MM.1S (cell line): ENCODE measurements at regions not wholly inside any gene's neighbourhood (a gene's known extent, or its start where the extent isn't known, plus 50 kb on each side); places are given as distances from the start of the nearest gene placed in this dataset.

Experiments
- DNase-seq: peaks from one replicate; pipeline ENCODE4 v3.0.0-alpha.2; 2015
- H2AFZ ChIP-seq: fragments of 300-600 bp; sonication (generic); 2 replicates; pipeline ENCODE4 v1.6.0; 2016; ENCODE audit warnings: antibody characterized with exemption, low read length
- H3F3A ChIP-seq: fragments of 300-600 bp; sonication (generic); 2 replicates; pipeline ENCODE4 v1.6.1; 2016; ENCODE audit warnings: mild to moderate bottlenecking, antibody characterized with exemption, low read length, moderate library complexity, mixed read lengths; ENCODE audit not compliant: insufficient read depth
- H3K27ac ChIP-seq: fragments of 300-600 bp; sonication (generic); 2 replicates; pipeline ENCODE4 v1.5.1; 2016; ENCODE audit warnings: mild to moderate bottlenecking, low read length
- H3K27me3 ChIP-seq: fragments of 300-600 bp; sonication (generic); replicated peaks from 2 replicates; pipeline ENCODE4 v1.6.0; 2016; ENCODE audit warnings: low read length; ENCODE audit not compliant: insufficient read depth
- H3K36me3 ChIP-seq: fragments of 300-600 bp; sonication (generic); replicated peaks from 2 replicates; pipeline ENCODE4 v1.6.1; 2016; ENCODE audit warnings: mild to moderate bottlenecking, low read length, mixed read lengths; ENCODE audit not compliant: insufficient read depth
- H3K4me1 ChIP-seq: fragments of 300-600 bp; sonication (generic); 2 replicates; pipeline ENCODE4 v1.6.1; 2016; ENCODE audit warnings: low read length, mixed read lengths
- H3K4me2 ChIP-seq: fragments of 300-600 bp; sonication (generic); 2 replicates; pipeline ENCODE4 v1.6.0; 2016; ENCODE audit warnings: low read depth, low read length
- H3K4me3 ChIP-seq: fragments of 300-600 bp; sonication (generic); 2 replicates; pipeline ENCODE4 v1.5.1; 2016; ENCODE audit warnings: low read length, mixed read lengths
- H3K79me2 ChIP-seq: fragments of 300-600 bp; sonication (generic); 2 replicates; pipeline ENCODE4 v1.6.1; 2016; ENCODE audit warnings: mixed run types, low read length, mixed read lengths
- H3K9ac ChIP-seq: fragments of 300-600 bp; sonication (generic); 2 replicates; pipeline ENCODE4 v1.6.1; 2016; ENCODE audit warnings: low read length, mixed read lengths
- H3K9me2 ChIP-seq: fragments of 300-600 bp; sonication (generic); replicated peaks from 2 replicates; pipeline ENCODE4 v1.6.1; 2016; ENCODE audit warnings: mild to moderate bottlenecking, low read length, mixed read lengths; ENCODE audit not compliant: insufficient read depth
- H3K9me3 ChIP-seq: fragments of 300-600 bp; sonication (generic); replicated peaks from 2 replicates; pipeline ENCODE4 v1.6.1; 2016; ENCODE audit warnings: mild to moderate bottlenecking, low read length, mixed read lengths; ENCODE audit not compliant: insufficient read depth
- H4K20me1 ChIP-seq: fragments of 300-600 bp; sonication (generic); 2 replicates; pipeline ENCODE4 v1.6.1; 2016; ENCODE audit warnings: mild to moderate bottlenecking, low read length, moderate library complexity, mixed read lengths; ENCODE audit not compliant: insufficient read depth
- CTCF ChIP-seq: fragments of 300-600 bp; sonication (generic); IDR thresholded peaks from 2 replicates; pipeline ENCODE4 v1.5.1; 2016; ENCODE audit warnings: antibody characterized with exemption, low read length, mixed read lengths
- EZH2 ChIP-seq: fragments of 300-600 bp; sonication (generic); optimal IDR thresholded peaks from 2 replicates; pipeline ENCODE3; 2017; ENCODE audit warnings: low read depth, mild to moderate bottlenecking, antibody characterized with exemption, low read length, mixed read lengths
- EZH2phosphoT487 ChIP-seq: fragments of 300-600 bp; sonication (generic); IDR thresholded peaks from 2 replicates; pipeline ENCODE4 v1.6.1; 2018; ENCODE audit warnings: antibody characterized with exemption, low read length

GRCh38 chr7:89495704-89496103, 658.6 kb upstream of the STEAP1 start:
- no peaks in the 10 kb centered on the region for H3K79me2 ChIP-seq
- H3F3A ChIP-seq, result peaks cover 10% of the 10 kb centered on the region
- TF ChIP-seq EZH2phosphoT487 (no peak), EZH2 (no peak), CTCF (no peak)
- H2AFZ ChIP-seq, result peak overlapping the region; percentile 5; the same call in 1 of the 2 replicates
- DNase-seq, result peak; percentile 77
- peaks cover 25% of the 10 kb centered on the region for H3K4me1 ChIP-seq
- H3K9ac ChIP-seq, result no peak overlapping the region
- H3K36me3 ChIP-seq, result no peaks in the 10 kb centered on the region
- H3K9me3 ChIP-seq, result no peaks in the 10 kb centered on the region
- no peaks in the 10 kb centered on the region for H3K9me2 ChIP-seq
- H4K20me1 ChIP-seq, result no peaks in the 10 kb centered on the region
- no peak overlapping the region for H3K4me3 ChIP-seq
- peak overlapping the region; percentile 35; the same call in 1 of the 2 replicates for H3K27ac ChIP-seq
- H3K4me2 ChIP-seq, result peak overlapping the region; percentile 41; the same call in 1 of the 2 replicates
- H3K27me3 ChIP-seq, result no peaks in the 10 kb centered on the region

DNA sequence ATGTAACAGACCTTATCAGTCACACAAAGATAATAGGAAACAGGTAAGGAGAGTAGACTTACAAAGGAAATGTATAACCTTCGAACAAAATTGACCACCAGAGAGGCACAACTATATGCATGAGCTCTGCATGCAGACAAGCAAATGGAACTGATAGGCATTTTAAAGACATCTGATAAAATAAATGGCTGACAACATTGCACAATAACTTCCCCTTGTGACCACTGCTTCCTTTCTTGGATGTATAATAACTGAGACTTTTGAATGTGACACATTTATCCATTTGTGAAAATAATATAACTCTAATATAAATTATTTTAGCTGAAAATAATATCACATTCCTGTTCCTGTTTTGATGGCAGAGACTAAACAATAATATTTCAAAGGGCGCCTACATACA, 654.2 kb upstream of the STEAP1 start:
- Histone ChIP-seq H3K36me3 (no peaks in the 10 kb centered on the region), H4K20me1 (no peaks in the 10 kb centered on the region), H3K9ac (no peak overlapping the region), H3K9me2 (no peaks in the 10 kb centered on the region), H3K79me2 (no peaks in the 10 kb centered on the region), H3K4me2 (no peak overlapping the region), H3K27ac (no peak overlapping the region), H3F3A (peaks cover 10% of the 10 kb centered on the region), H3K4me3 (no peak overlapping the region), H3K4me1 (peaks cover 18% of the 10 kb centered on the region), H3K9me3 (no peaks in the 10 kb centered on the region), H3K27me3 (no peaks in the 10 kb centered on the region), H2AFZ (no peak overlapping the region)
- TF ChIP-seq EZH2 (no peak), EZH2phosphoT487 (no peak), CTCF (no peak)
- DNase-seq, result no peak

DNA sequence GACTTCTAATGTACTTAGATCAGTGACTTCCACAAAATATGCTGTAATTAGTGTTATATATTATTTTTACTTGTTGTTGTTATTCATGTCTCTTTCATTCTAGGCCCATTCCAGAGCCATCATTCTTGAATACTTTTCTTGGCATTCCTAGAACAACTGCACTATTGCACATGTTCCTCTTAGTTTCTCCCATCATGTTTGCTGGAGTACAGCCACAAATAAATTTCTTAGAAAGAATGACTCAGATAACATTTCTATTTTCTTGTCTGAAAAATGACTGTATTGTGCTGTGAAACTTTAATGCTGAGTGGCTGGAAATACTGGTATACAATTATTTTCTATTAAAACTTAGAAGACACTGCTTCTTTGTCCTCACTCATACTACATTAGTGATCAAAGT, 651.0 kb upstream of the STEAP1 start:
- DNase-seq, result no peak
- H3K79me2 ChIP-seq, result no peaks in the 10 kb centered on the region
- H3K9ac ChIP-seq, result no peak overlapping the region
- H3K4me3 ChIP-seq, result no peak overlapping the region
- H3K4me1 ChIP-seq, result no peaks in the 10 kb centered on the region
- H3K9me2 ChIP-seq, result no peaks in the 10 kb centered on the region
- H4K20me1 ChIP-seq, result no peaks in the 10 kb centered on the region
- no peak overlapping the region for H2AFZ ChIP-seq
- H3K27ac ChIP-seq, result no peak overlapping the region
- H3K36me3 ChIP-seq, result no peaks in the 10 kb centered on the region
- no peaks in the 10 kb centered on the region for H3K9me3 ChIP-seq
- H3F3A ChIP-seq, result no peaks in the 10 kb centered on the region
- no peaks in the 10 kb centered on the region for H3K27me3 ChIP-seq
- H3K4me2 ChIP-seq, result no peak overlapping the region
- TF ChIP-seq EZH2 (no peak), EZH2phosphoT487 (no peak), CTCF (no peak)
